Astrocyte (in vitro differentiated cells and primary cell): ENCODE measurements at regions not wholly inside any gene's neighbourhood (a gene's known extent, or its start where the extent isn't known, plus 50 kb on each side); places are given as distances from the start of the nearest gene placed in this dataset.
A peak's percentile ranks its signal among the peaks of the same experiment; 100 is the strongest.
"Not testable (repeated sequence)": the region's sequence is repeated elsewhere in the genome, so short reads cannot be mapped to it uniquely, and the experiment has no call there.

ENCODE experiments used
- DNase-seq: peaks from one replicate; pipeline ENCODE4 v3.0.0-alpha.2; 2010; ENCODE audit warnings: low read depth
- FAIRE-seq: peaks from 2 replicates; lab custom pipeline; 2011; peaks lifted over from hg19 to GRCh38; lab: Jason Lieb, UNC
- H2AFZ ChIP-seq: 2 replicates; pipeline ENCODE4 v1.6.0; 2012; ENCODE audit warnings: low read depth, low read length, inconsistent platforms
- H3K27ac ChIP-seq: 2 replicates; pipeline ENCODE4 v1.5.1; 2011; ENCODE audit warnings: low read depth, low read length, inconsistent platforms
- H3K27me3 ChIP-seq: 2 replicates; pipeline ENCODE4 v1.6.0; 2011; ENCODE audit warnings: low read length, inconsistent platforms; ENCODE audit not compliant: insufficient read depth
- H3K36me3 ChIP-seq: 2 replicates; pipeline ENCODE4 v1.5.1; 2011; ENCODE audit warnings: low read length, inconsistent platforms; ENCODE audit not compliant: insufficient read depth
- H3K4me1 ChIP-seq: 2 replicates; pipeline ENCODE4 v1.5.1; 2011; ENCODE audit warnings: low read length, inconsistent platforms; ENCODE audit not compliant: insufficient read depth
- H3K4me2 ChIP-seq: 2 replicates; pipeline ENCODE4 v1.6.0; 2012; ENCODE audit warnings: low read length, inconsistent platforms
- H3K4me3 ChIP-seq: 2 replicates; pipeline ENCODE4 v1.5.1; 2011; ENCODE audit warnings: low read depth, mild to moderate bottlenecking, low read length, inconsistent platforms; ENCODE audit not compliant: insufficient read depth
- H3K79me2 ChIP-seq: 2 replicates; pipeline ENCODE4 v1.6.0; 2012; ENCODE audit warnings: mild to moderate bottlenecking, low read length, inconsistent platforms; ENCODE audit not compliant: insufficient read depth
- H3K9ac ChIP-seq: 2 replicates; pipeline ENCODE4 v1.6.0; 2012; ENCODE audit warnings: mild to moderate bottlenecking, low read length, inconsistent platforms
- H3K9me3 ChIP-seq: 2 replicates; pipeline ENCODE4 v1.5.1; 2012; ENCODE audit warnings: low read depth, mild to moderate bottlenecking, low read length, inconsistent platforms; ENCODE audit not compliant: insufficient read depth
- H4K20me1 ChIP-seq: 2 replicates; pipeline ENCODE4 v1.6.0; 2012; ENCODE audit warnings: low read length, inconsistent platforms; ENCODE audit not compliant: insufficient read depth
- H3K27ac Mint-ChIP-seq: one replicate; pipeline ENCODE4 v1.8.0; 2021; ENCODE audit warnings: mild to moderate bottlenecking, mixed read lengths; ENCODE audit not compliant: unreplicated experiment
- H3K27me3 Mint-ChIP-seq: one replicate; pipeline ENCODE4 v1.8.0; 2021; ENCODE audit warnings: low read depth, mixed read lengths; ENCODE audit not compliant: unreplicated experiment
- H3K36me3 Mint-ChIP-seq: one replicate; pipeline ENCODE4 v1.8.0; 2021; ENCODE audit warnings: low read depth, mixed read lengths; ENCODE audit not compliant: unreplicated experiment
- H3K4me1 Mint-ChIP-seq: one replicate; pipeline ENCODE4 v1.8.0; 2021; ENCODE audit warnings: low read depth, mixed read lengths; ENCODE audit not compliant: unreplicated experiment
- H3K4me3 Mint-ChIP-seq: one replicate; pipeline ENCODE4 v1.8.0; 2021; ENCODE audit warnings: mild to moderate bottlenecking, moderate library complexity, mixed read lengths; ENCODE audit not compliant: unreplicated experiment
- H3K9me3 Mint-ChIP-seq: one replicate; pipeline ENCODE4 v1.8.0; 2021; ENCODE audit warnings: mild to moderate bottlenecking, mixed read lengths; ENCODE audit not compliant: unreplicated experiment
- EZH2 ChIP-seq: IDR thresholded peaks from 2 replicates; pipeline ENCODE4 v1.6.1; 2012; ENCODE audit warnings: mild to moderate bottlenecking, low read length, inconsistent platforms; ENCODE audit not compliant: insufficient read depth
- TF ChIP-seq, protein P1 (sequence below): IDR thresholded peaks from 2 replicates; pipeline ENCODE4 v1.5.1; 2011; ENCODE audit warnings: low read depth, mild to moderate bottlenecking, inconsistent platforms, low read length, moderate library complexity; ENCODE audit not compliant: insufficient read depth

- FAIRE-seq (no peak), DNase-seq (no peak)
- no peaks in the 10 kb centered on the region for H3K36me3 ChIP-seq
- H3K27me3 ChIP-seq = no peaks in the 10 kb centered on the region
- no peak overlapping the region for H3K4me3 ChIP-seq
- TF ChIP-seq EZH2 = no peak
- TF ChIP-seq, protein P1, sequence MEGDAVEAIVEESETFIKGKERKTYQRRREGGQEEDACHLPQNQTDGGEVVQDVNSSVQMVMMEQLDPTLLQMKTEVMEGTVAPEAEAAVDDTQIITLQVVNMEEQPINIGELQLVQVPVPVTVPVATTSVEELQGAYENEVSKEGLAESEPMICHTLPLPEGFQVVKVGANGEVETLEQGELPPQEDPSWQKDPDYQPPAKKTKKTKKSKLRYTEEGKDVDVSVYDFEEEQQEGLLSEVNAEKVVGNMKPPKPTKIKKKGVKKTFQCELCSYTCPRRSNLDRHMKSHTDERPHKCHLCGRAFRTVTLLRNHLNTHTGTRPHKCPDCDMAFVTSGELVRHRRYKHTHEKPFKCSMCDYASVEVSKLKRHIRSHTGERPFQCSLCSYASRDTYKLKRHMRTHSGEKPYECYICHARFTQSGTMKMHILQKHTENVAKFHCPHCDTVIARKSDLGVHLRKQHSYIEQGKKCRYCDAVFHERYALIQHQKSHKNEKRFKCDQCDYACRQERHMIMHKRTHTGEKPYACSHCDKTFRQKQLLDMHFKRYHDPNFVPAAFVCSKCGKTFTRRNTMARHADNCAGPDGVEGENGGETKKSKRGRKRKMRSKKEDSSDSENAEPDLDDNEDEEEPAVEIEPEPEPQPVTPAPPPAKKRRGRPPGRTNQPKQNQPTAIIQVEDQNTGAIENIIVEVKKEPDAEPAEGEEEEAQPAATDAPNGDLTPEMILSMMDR = no peak
- H3K4me1 ChIP-seq = no peaks in the 10 kb centered on the region
- Mint-ChIP-seq H3K9me3 (no peaks in the 10 kb centered on the region), H3K27ac (peak overlapping the region; percentile 30), H3K36me3 (no peaks in the 10 kb centered on the region), H3K4me1 (peaks cover 7% of the 10 kb centered on the region), H3K27me3 (no peaks in the 10 kb centered on the region), H3K4me3 (no peak overlapping the region)
- H3K9ac ChIP-seq = no peak overlapping the region
- no peaks in the 10 kb centered on the region for H4K20me1 ChIP-seq
- H3K79me2 ChIP-seq = no peaks in the 10 kb centered on the region
- H3K9me3 ChIP-seq = no peaks in the 10 kb centered on the region
- no peak overlapping the region for H2AFZ ChIP-seq
- H3K4me2 ChIP-seq = no peak overlapping the region
- H3K27ac ChIP-seq = no peak overlapping the region
Measured at GRCh38 chr6:6873778-6874177, 234.0 kb upstream of the RREB1 start.

DNA sequence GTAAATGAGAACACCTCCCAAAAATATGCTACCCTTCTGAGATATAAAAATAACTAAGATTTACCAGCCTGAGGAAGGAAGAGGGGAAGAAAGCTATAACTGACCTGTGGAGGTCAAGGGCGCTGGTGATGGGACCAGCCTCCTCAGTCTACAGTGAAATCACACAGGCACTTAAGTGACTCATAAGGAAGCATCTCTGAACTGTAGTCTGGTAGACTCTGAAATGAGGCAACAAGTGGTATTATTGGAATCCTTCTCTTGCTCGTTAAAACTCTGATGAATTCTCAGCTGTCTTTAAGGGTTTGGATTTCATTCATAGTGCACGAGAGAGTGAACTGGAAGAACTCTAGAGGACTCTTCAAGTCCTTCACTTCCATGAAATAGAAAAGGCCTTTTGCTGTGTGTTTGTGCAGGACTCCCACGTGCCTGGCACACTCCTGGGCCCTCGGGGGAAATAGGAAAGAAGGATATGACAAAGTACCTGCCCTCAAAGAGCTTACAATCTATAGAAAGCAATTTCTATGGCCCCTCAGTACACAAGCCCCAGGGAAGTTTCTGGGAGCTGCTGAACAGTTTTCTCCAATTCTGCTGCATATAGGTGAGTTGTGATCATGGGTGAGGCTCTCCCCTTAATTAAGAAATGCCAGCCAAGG is 231.8 kb upstream of the RREB1 start:
- Mint-ChIP-seq H3K27ac (peak overlapping the region; percentile 92), H3K4me1 (peaks cover 18% of the 10 kb centered on the region), H3K36me3 (no peaks in the 10 kb centered on the region), H3K4me3 (no peak overlapping the region), H3K9me3 (no peaks in the 10 kb centered on the region), H3K27me3 (no peaks in the 10 kb centered on the region)
- Histone ChIP-seq H3K9me3 (no peaks in the 10 kb centered on the region), H3K4me2 (no peak overlapping the region), H3K27ac (no peak overlapping the region), H3K4me1 (peaks cover 3% of the 10 kb centered on the region), H3K79me2 (no peaks in the 10 kb centered on the region), H2AFZ (no peak overlapping the region), H3K9ac (no peak overlapping the region), H3K4me3 (no peak overlapping the region), H3K36me3 (no peaks in the 10 kb centered on the region), H3K27me3 (no peaks in the 10 kb centered on the region), H4K20me1 (no peaks in the 10 kb centered on the region)
- TF ChIP-seq EZH2 = no peak
- TF ChIP-seq, protein P1 = no peak
- FAIRE-seq (peak; percentile 87), DNase-seq (peak; percentile 82)

GRCh38 chr6:6877792-6878191 is 230.0 kb upstream of the RREB1 start:
- H3K9me3 Mint-ChIP-seq, H3K4me2 ChIP-seq, H3K9me3 ChIP-seq, H4K20me1 ChIP-seq, FAIRE-seq, H3K27ac ChIP-seq, H3K9ac ChIP-seq, DNase-seq, H3K4me1 ChIP-seq, H3K27ac Mint-ChIP-seq, H3K27me3 Mint-ChIP-seq, H3K4me3 ChIP-seq, H3K36me3 Mint-ChIP-seq, H3K27me3 ChIP-seq, H3K79me2 ChIP-seq, H3K36me3 ChIP-seq, H3K4me3 Mint-ChIP-seq, H2AFZ ChIP-seq: not testable (repeated sequence)
- peaks cover 18% of the 10 kb centered on the region for H3K4me1 Mint-ChIP-seq
